H1 (cell line): ENCODE measurements at regions not wholly inside any gene's neighbourhood (a gene's known extent, or its start where the extent isn't known, plus 50 kb on each side); places are given as distances from the start of the nearest gene placed in this dataset.

ENCODE experiments used
- CTCF ChIA-PET: fragments of 300-600 bp; sonication (Branson Sonifier 250); formaldehyde crosslinking; loops from one replicate; lab custom pipeline; 2021; ENCODE audit not compliant: partially characterized antibody; lab: Charles Lee
- POLR2A ChIA-PET: fragments of 300-600 bp; sonication (Branson Sonifier 250); formaldehyde crosslinking; loops from one replicate; lab custom pipeline; 2021; ENCODE audit warnings: inconsistent platforms; ENCODE audit not compliant: partially characterized antibody; lab: Charles Lee
- DNase-seq, 2 experiments: peaks; one replicate each; pipeline versions ENCODE4 v3.0.0 to v3.0.0-alpha.2; 2010 to 2022; ENCODE audit warnings: low spot score in 2 of 2, low read depth in 1 of 2, mixed read lengths in 1 of 2
- FAIRE-seq: peaks from 2 replicates; lab custom pipeline; 2011; peaks lifted over from hg19 to GRCh38; lab: Jason Lieb, UNC
- H2AFZ ChIP-seq: 2 replicates; pipeline ENCODE4 v1.8.1; 2012; ENCODE audit warnings: low read length, inconsistent platforms
- H2AK5ac ChIP-seq: 2 replicates; pipeline ENCODE4 v1.6.1; 2013; ENCODE audit warnings: low read depth, low read length
- H2BK120ac ChIP-seq: replicated peaks from 2 replicates; pipeline ENCODE3; 2013; ENCODE audit warnings: low read depth, low read length, inconsistent platforms
- H2BK12ac ChIP-seq: 2 replicates; pipeline ENCODE4 v1.6.1; 2013; ENCODE audit warnings: low read depth, low read length
- H2BK15ac ChIP-seq: 2 replicates; pipeline ENCODE4 v1.6.1; 2013; ENCODE audit warnings: low read length
- H2BK20ac ChIP-seq: 2 replicates; pipeline ENCODE4 v1.6.1; 2013; ENCODE audit warnings: low read length
- H2BK5ac ChIP-seq: 2 replicates; pipeline ENCODE4 v1.6.1; 2013; ENCODE audit warnings: low read depth, low read length
- H3K14ac ChIP-seq: 2 replicates; pipeline ENCODE4 v1.6.1; 2013; ENCODE audit warnings: inconsistent platforms; ENCODE audit not compliant: insufficient read length
- H3K18ac ChIP-seq: 2 replicates; pipeline ENCODE4 v1.6.1; 2013; ENCODE audit warnings: low read length; ENCODE audit errors: extremely low read depth
- H3K23ac ChIP-seq: 2 replicates; pipeline ENCODE4 v1.6.1; 2013; ENCODE audit warnings: inconsistent platforms; ENCODE audit not compliant: insufficient read length
- H3K23me2 ChIP-seq: 2 replicates; pipeline ENCODE4 v1.6.1; 2013; ENCODE audit warnings: low read depth, low read length
- H3K27ac ChIP-seq: 2 replicates; pipeline ENCODE4 v1.6.1; 2011; ENCODE audit warnings: low read depth, low read length, inconsistent platforms
- H3K27me3 ChIP-seq, 4 experiments: replicated peaks in 1 of 4; 1 replicate in 1 of 4; 2 replicates in 3 of 4; pipeline versions ENCODE4 v1.6.1 to v1.8.1; 2011 to 2013; ENCODE audit warnings: low read length in 3 of 4, mild to moderate bottlenecking in 3 of 4, inconsistent platforms in 2 of 4, mixed read lengths in 2 of 4, moderate library complexity in 1 of 4; ENCODE audit not compliant: control insufficient read depth in 3 of 4, insufficient read depth in 3 of 4; ENCODE audit errors: extremely low read depth in 1 of 4
- H3K36me3 ChIP-seq, 4 experiments: 2 replicates each; pipeline versions ENCODE4 v1.6.1 to v1.8.1; 2011 to 2013; ENCODE audit warnings: mild to moderate bottlenecking in 4 of 4, low read length in 3 of 4, moderate library complexity in 2 of 4, control low read depth in 1 of 4, inconsistent platforms in 1 of 4; ENCODE audit not compliant: insufficient read depth in 4 of 4, control insufficient read depth in 2 of 4
- H3K4ac ChIP-seq: replicated peaks from 2 replicates; pipeline ENCODE3; 2013; ENCODE audit warnings: low read length, low read depth, mixed read lengths, inconsistent platforms; ENCODE audit not compliant: insufficient read length
- H3K4me1 ChIP-seq, 4 experiments: replicated peaks in 1 of 4; 1 replicate in 1 of 4; 2 replicates in 3 of 4; pipeline versions ENCODE4 v1.6.1 to v1.8.1; 2011 to 2013; ENCODE audit warnings: low read length in 3 of 4, inconsistent platforms in 2 of 4, mixed read lengths in 1 of 4; ENCODE audit not compliant: insufficient read depth in 4 of 4, control insufficient read depth in 3 of 4
- H3K4me2 ChIP-seq, 2 experiments: 2 replicates each; pipeline versions ENCODE4 v1.6.1 to v1.8.1; 2011 to 2013; ENCODE audit warnings: low read depth in 2 of 2, low read length in 2 of 2, control low read depth in 1 of 2, inconsistent platforms in 1 of 2, mild to moderate bottlenecking in 1 of 2; ENCODE audit not compliant: insufficient read depth in 1 of 2
- H3K4me3 ChIP-seq, 4 experiments: fragments of 200-600, 300-600 bp in 1 of 4; sonication (generic), shearing (Covaris generic), sonication (Bioruptor Twin) in 1 of 4; 2 replicates each; pipeline versions ENCODE4 v1.5.1 to v1.8.1; 2011 to 2016; ENCODE audit warnings: low read length in 4 of 4, low read depth in 3 of 4, control low read depth in 2 of 4, inconsistent platforms in 2 of 4, mild to moderate bottlenecking in 2 of 4, mixed read lengths in 1 of 4, moderate library complexity in 1 of 4; ENCODE audit not compliant: insufficient read depth in 2 of 4; ENCODE audit errors: extremely low read depth in 1 of 4
- H3K56ac ChIP-seq: replicated peaks from 2 replicates; pipeline ENCODE3; 2013; ENCODE audit warnings: low read depth, mild to moderate bottlenecking, mixed read lengths, low read length, inconsistent platforms; ENCODE audit not compliant: insufficient read length
- H3K79me1 ChIP-seq: 2 replicates; pipeline ENCODE4 v1.6.1; 2013; ENCODE audit warnings: low read depth, low read length, control low read depth
- H3K79me2 ChIP-seq, 2 experiments: 2 replicates each; pipeline versions ENCODE4 v1.6.1 to v1.8.1; 2012 to 2013; ENCODE audit warnings: low read length in 2 of 2, mild to moderate bottlenecking in 2 of 2, inconsistent platforms in 1 of 2; ENCODE audit not compliant: insufficient read depth in 2 of 2, control insufficient read depth in 1 of 2
- H3K9ac ChIP-seq, 4 experiments: replicated peaks in 1 of 4; 1 replicate in 1 of 4; 2 replicates in 3 of 4; pipeline versions ENCODE4 v1.6.1 to v1.8.1; 2011 to 2013; ENCODE audit warnings: low read depth in 3 of 4, low read length in 3 of 4, control low read depth in 2 of 4, mild to moderate bottlenecking in 2 of 4, moderate library complexity in 2 of 4, inconsistent platforms in 1 of 4; ENCODE audit errors: extremely low read depth in 1 of 4
- H3K9me3 ChIP-seq, 2 experiments: 2 replicates each; pipeline versions ENCODE4 v1.6.1 to v1.8.1; 2012 to 2013; ENCODE audit warnings: mild to moderate bottlenecking in 2 of 2, moderate library complexity in 2 of 2, control low read depth in 1 of 2, inconsistent platforms in 1 of 2, low read depth in 1 of 2, low read length in 1 of 2, mixed read lengths in 1 of 2; ENCODE audit not compliant: insufficient read depth in 2 of 2
- H4K20me1 ChIP-seq, 2 experiments: replicated peaks in 1 of 2; 2 replicates each; pipeline versions ENCODE3 to v1.8.1; 2011 to 2013; ENCODE audit warnings: inconsistent platforms in 2 of 2, low read length in 2 of 2, mild to moderate bottlenecking in 1 of 2; ENCODE audit not compliant: insufficient read depth in 2 of 2, control insufficient read depth in 1 of 2
- H4K5ac ChIP-seq: 2 replicates; pipeline ENCODE4 v1.6.1; 2013; ENCODE audit warnings: low read length, low read depth, mixed read lengths, inconsistent platforms; ENCODE audit not compliant: insufficient read length
- H4K8ac ChIP-seq: 2 replicates; pipeline ENCODE4 v1.8.0; 2013; ENCODE audit warnings: mild to moderate bottlenecking, moderate library complexity, low read length, inconsistent platforms; ENCODE audit not compliant: insufficient read depth; ENCODE audit errors: extremely low read depth
- H4K91ac ChIP-seq: replicated peaks from 2 replicates; pipeline ENCODE3; 2013; ENCODE audit warnings: low read length, mixed read lengths, inconsistent platforms; ENCODE audit not compliant: insufficient read length
- BRCA1 ChIP-seq: IDR thresholded peaks from 2 replicates; pipeline ENCODE4 v1.6.1; 2012; ENCODE audit warnings: low read depth, low read length, improper control_type of control experiment
- CBX5 ChIP-seq: fragments of 300-800, 300-1000 bp; sonication (generic); IDR thresholded peaks from 2 replicates; pipeline ENCODE4 v1.7.1; 2016; ENCODE audit warnings: antibody characterized with exemption, low read length, low read depth
- CHD2 ChIP-seq: IDR thresholded peaks from 2 replicates; pipeline ENCODE4 v1.6.1; 2012; ENCODE audit warnings: low read length, improper control_type of control experiment
- CREB1 ChIP-seq: IDR thresholded peaks from 2 replicates; pipeline ENCODE4 v1.6.1; 2012; ENCODE audit warnings: inconsistent platforms
- JUN ChIP-seq: IDR thresholded peaks from 2 replicates; pipeline ENCODE4 v1.6.1; 2011; ENCODE audit warnings: low read depth, mild to moderate bottlenecking, improper control_type of control experiment, low read length
- KDM4A ChIP-seq: IDR thresholded peaks from one replicate; pipeline ENCODE4 v1.7.1; 2012; ENCODE audit warnings: low read depth, mild to moderate bottlenecking, moderate library complexity, low read length, inconsistent platforms; ENCODE audit not compliant: severe bottlenecking
- KDM5A ChIP-seq: fragments of 200-600 bp; IDR thresholded peaks from 2 replicates; pipeline ENCODE4 v1.7.1; 2012; ENCODE audit warnings: mild to moderate bottlenecking, low read length, inconsistent platforms, mixed read lengths
- RNF2 ChIP-seq: fragments of 200-900, 300-1000 bp; sonication (generic); IDR thresholded peaks from 2 replicates; pipeline ENCODE4 v1.7.1; 2016; ENCODE audit warnings: borderline replicate concordance, low read depth, mild to moderate bottlenecking, antibody characterized with exemption, low read length; ENCODE audit not compliant: poor library complexity, severe bottlenecking; ENCODE audit errors: missing control alignments
- SAP30 ChIP-seq: fragments of 300-600 bp; sonication (generic); IDR thresholded peaks from 2 replicates; pipeline ENCODE4 v1.7.1; 2012; ENCODE audit warnings: low read length, moderate library complexity, mild to moderate bottlenecking, inconsistent platforms; ENCODE audit not compliant: insufficient read depth, insufficient replicate concordance
- SIRT6 ChIP-seq: IDR thresholded peaks from one replicate; pipeline ENCODE4 v1.7.1; 2012; ENCODE audit warnings: low read length, inconsistent platforms
- SP1 ChIP-seq: IDR thresholded peaks from 2 replicates; pipeline ENCODE4 v1.6.1; 2011; ENCODE audit warnings: low read depth, low read length
- SP2 ChIP-seq: IDR thresholded peaks from 2 replicates; pipeline ENCODE4 v1.6.1; 2012; ENCODE audit warnings: mild to moderate bottlenecking, low read length, inconsistent platforms
- SUZ12 ChIP-seq: fragments of 200-600 bp; sonication (generic); IDR thresholded peaks from 2 replicates; pipeline ENCODE4 v1.6.1; 2012; ENCODE audit warnings: mild to moderate bottlenecking, inconsistent platforms, low read length, moderate library complexity, mixed read lengths
- ZNF274 ChIP-seq: IDR thresholded peaks from 2 replicates; pipeline ENCODE4 v1.7.0; 2012; ENCODE audit warnings: low read length, borderline replicate concordance; ENCODE audit errors: extremely low read depth
- WGBS, 2 experiments: shearing (Covaris generic) in 1 of 2; methylation state at CpG; one replicate each; pipeline versions ENCODE4 v1.1.6 to v1.1.7; 2013 to 2015; ENCODE audit warnings: low lambda C conversion rate in 2 of 2, mixed read lengths in 2 of 2, inconsistent platforms in 1 of 2, low coverage in 1 of 2, missing lambda C conversion rate in 1 of 2; ENCODE audit not compliant: insufficient replicate concordance in 2 of 2, insufficient coverage in 1 of 2, insufficient read length in 1 of 2; ENCODE audit errors: extremely low coverage in 1 of 2, missing lambda C conversion rate in 1 of 2; 5-methylcytosine and 5-hydroxymethylcytosine counted together
- TF ChIP-seq, protein P1 (sequence below): IDR thresholded peaks from 2 replicates; pipeline ENCODE4 v1.6.1; 2012; ENCODE audit warnings: inconsistent platforms

GRCh38 chr14:56488306-56488705 is 91.3 kb upstream of the TMEM260 start:
- H4K20me1 ChIP-seq: no peaks in the 10 kb centered on the region
- H3K9me3 ChIP-seq: no peaks in the 10 kb centered on the region
- H3K79me2 ChIP-seq: no peaks in the 10 kb centered on the region
- H3K9ac ChIP-seq: no peak overlapping the region
- H2BK5ac ChIP-seq: no peak overlapping the region
- H2AFZ ChIP-seq: no peak overlapping the region
- no peak overlapping the region for H4K5ac ChIP-seq
- no peak overlapping the region for H3K56ac ChIP-seq
- H3K4ac ChIP-seq: no peak overlapping the region
- ChIA-PET POLR2A (no interaction called here), CTCF (interaction anchor here (0.8 to 7.0 kb wide), 13 partner anchors 13 to 1071 kb away, joined by 3 to 105 read pairs (median 4); partner anchors contain the start of gene TBPL2)
- peaks cover 0 to 10% (median 1%) of the 10 kb centered on the region in 4 experiments; a peak in 1 of 7 replicates for H3K4me1 ChIP-seq
- no peak overlapping the region for H2BK15ac ChIP-seq
- H3K14ac ChIP-seq: no peak overlapping the region
- H3K23ac ChIP-seq: no peak overlapping the region
- no peaks in the 10 kb centered on the region for H3K79me1 ChIP-seq
- no peak overlapping the region for H4K91ac ChIP-seq
- no peak for FAIRE-seq
- H3K27me3 ChIP-seq: no peaks in the 10 kb centered on the region
- H2BK20ac ChIP-seq: no peak overlapping the region
- H2BK12ac ChIP-seq: no peak overlapping the region
- H3K36me3 ChIP-seq: no peaks in the 10 kb centered on the region
- H4K8ac ChIP-seq: no peak overlapping the region
- no peak overlapping the region for H3K27ac ChIP-seq
- H3K4me3 ChIP-seq: no peak overlapping the region
- TF ChIP-seq CREB1 (no peak), KDM5A (no peak), KDM4A (no peak), SIRT6 (no peak), CHD2 (no peak), RNF2 (no peak), BRCA1 (no peak), SAP30 (no peak), SP1 (no peak), SP2 (no peak), JUN (no peak), ZNF274 (no peak), SUZ12 (no peak), CBX5 (no peak)
- TF ChIP-seq, protein P1, sequence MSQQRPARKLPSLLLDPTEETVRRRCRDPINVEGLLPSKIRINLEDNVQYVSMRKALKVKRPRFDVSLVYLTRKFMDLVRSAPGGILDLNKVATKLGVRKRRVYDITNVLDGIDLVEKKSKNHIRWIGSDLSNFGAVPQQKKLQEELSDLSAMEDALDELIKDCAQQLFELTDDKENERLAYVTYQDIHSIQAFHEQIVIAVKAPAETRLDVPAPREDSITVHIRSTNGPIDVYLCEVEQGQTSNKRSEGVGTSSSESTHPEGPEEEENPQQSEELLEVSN: no peak
- no peak overlapping the region for H2AK5ac ChIP-seq
- no peaks in the 10 kb centered on the region for H3K23me2 ChIP-seq
- H2BK120ac ChIP-seq: no peak overlapping the region
- no peak overlapping the region for H3K18ac ChIP-seq
- 82% methylated on average over 1 of the region's 1 CpG; no CpG with 5 or more reads in 1 of the 2 experiments for WGBS, 2 experiments
- no peak for DNase-seq
- no peak overlapping the region for H3K4me2 ChIP-seq
